Stimulated activated CD8-positive, alpha-beta memory T cell treated with anti-CD3 and anti-CD28 coated beads, Interleukin-12 subunit alpha, Interleukin-12 subunit beta, amount 100 ng/mL, for 24 hours (primary cell): ENCODE measurements at regions not wholly inside any gene's neighbourhood (a gene's known extent, or its start where the extent isn't known, plus 50 kb on each side); places are given as distances from the start of the nearest gene placed in this dataset.
"Not testable (repeated sequence)": the region's sequence is repeated elsewhere in the genome, so short reads cannot be mapped to it uniquely, and the experiment has no call there.

Experiments used
- DNase-seq: peaks from one replicate; pipeline ENCODE4 v3.0.0-alpha.2; 2020; ENCODE audit errors: extremely low read depth

DNA sequence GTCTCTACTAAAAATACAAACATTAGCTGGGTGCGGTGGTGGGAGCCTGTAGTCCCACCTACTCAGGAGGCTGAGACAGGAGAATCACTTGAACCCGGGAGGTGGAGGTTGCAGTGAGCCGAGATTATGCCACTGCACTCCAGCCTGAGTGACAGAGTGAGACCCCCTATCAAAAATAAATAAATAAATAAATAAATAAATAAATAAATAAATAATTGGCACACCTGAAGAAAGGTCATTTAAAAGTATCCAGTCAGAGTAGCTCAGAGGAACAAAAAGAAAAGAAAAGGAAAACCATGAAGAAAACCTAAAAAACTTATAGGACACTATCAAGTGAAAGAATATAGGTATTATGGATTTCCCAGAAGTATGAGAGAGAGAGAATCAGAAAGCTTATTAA, 330.1 kb upstream of the AR start:
- not testable (repeated sequence) for DNase-seq

DNA sequence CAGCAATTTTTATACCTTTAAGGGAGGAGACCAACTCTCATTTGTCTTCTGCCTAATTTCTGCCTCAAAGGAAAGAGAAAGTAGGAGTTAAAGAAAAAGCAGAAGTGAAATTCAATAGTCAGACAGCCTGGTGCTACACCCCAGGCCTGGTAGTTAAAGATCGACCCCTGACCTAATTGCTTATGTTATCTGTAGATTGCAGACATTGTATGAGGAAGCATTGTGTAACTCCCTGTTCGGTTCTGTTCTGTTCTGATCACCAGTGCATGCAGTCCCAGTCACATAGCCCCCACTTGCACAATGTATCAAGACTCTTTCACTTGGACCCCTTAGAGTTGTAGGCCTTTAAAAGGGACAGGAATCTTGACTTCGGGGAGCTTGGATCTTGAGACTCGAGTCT, 335.9 kb upstream of the AR start:
- no peak for DNase-seq

DNA sequence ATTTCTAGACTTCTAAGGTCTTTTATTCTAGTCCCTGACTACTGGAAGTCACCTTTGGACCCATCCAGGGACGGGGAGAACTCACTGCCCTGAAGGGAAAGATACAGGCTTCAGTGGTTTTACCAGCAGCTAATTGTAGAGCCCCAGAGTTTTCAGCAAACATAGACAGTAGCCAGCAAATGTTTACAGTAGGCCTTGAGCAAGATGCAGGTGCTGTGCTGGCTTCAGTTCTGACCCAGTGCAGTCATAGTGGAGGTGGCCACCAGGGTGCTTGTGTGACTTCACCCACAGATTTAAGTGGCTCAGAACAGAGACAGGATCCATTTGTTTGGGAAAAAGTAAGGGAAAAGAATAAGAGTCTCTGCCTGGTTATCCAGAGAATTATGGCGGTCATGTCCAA, 384.4 kb upstream of the AR start:
- DNase-seq = no peak

DNA sequence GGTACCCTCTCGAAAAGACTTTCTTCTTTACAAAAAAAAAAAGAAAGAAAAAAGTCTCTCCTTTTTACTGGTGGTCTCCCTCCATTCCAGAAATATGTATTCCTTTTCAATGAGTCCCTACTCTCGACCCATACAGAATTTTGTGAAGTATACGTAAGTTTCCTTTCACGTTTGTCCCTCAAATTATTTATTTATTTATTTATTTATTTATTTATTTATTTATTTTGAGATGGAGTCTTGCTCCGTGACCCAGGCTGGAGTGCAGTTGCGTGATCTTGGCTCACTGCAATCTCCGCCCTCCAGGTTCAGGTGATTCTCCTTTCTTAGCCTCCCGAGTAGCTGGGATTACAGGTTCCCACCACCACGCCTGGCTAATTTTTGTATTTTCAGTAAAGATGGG, 429.2 kb upstream of the AR start:
- no peak for DNase-seq

DNA sequence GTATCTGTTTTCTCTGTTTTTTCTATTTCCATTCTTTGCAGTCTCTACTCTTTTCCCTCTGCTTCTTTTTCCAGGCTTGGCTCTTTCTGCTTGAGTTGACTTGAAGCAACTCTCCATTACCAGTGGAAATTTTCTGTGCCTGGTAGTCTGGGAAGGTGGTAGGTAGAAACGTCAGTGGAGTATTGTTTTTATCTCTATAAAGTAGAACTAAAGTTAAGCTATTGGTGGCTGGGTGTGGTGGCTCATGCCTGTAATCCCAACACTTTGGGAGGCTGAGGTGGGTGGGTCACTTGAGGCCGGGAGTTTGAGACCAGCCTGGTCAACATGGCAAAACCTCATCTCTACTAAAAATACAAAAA, 438.1 kb upstream of the AR start:
- no peak for DNase-seq

DNA sequence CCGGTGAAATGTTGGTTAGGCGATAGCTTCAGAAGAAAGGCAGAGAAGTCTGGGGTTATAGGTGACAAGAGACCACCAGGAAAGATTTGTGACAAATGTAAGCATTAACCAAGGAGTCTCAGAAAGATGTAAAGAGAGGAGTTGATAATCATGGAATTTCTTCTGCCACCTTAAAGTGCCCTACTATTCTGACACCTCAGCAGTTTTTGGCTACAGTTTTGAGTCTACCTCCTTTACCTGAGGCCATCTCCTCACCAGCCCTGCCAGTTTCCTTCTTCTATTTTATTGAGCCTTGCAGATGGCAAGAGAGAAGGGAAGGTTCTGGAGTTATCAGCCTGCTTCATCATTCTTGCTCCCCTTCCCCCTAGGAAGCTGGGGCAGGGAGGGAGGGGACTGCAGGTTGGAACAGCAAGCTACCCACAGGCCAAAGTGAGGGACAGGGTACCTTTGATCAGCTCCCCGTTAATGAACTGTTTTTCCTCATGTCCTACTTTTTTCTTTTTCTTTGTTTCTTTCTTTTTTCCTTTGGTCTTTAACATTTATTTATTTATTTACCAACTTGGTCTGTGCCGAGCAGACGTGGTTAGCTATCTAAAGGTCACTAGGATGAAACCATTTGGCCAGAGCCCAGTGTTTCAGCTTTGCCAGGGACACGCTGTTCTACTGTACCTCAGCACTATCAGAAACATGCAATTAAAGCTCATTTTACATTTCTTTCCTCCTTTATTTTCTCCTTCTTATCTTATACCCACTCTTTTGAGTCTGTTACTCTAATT, 438.7 kb upstream of the AR start:
- no peak for DNase-seq

DNA sequence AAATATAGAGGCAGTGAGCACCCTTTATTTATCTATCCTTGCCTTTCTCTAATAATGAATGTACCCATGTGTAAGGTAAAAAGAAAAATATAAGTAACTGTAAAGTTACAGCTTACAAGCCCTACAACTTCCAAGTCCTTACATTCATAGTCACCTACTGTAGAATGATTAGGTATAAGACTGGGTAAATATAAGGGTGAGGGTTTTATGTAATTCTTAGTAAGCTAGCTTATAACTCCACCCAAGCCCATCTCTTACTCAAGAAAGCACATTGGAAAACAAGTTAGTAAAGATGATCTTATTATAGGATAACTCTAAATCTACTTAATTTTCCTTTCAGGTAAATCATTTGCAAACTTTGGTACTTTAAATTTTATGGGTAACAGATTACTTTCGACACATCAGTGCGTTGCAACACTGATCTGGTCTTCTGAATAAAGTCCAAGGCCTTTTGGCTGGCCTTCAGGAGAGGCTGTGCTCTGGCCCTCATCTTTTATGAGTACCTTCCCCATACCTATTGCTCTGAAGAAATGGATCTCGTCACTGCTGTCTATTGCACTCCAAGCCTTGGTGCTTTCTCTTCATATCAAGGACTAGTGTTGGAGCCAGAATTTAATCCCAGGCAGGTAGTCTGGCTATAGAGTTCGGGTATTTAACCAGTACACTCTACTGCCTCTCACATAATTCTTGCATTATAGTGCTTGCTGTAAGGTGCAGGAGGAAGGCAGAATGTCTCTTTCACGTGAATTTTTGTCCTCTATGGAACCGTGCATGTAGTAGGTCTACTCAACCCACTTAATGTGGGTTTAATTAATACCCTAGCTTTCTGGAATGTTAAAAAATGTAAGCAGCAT, 443.6 kb upstream of the AR start:
- DNase-seq = no peak

DNA sequence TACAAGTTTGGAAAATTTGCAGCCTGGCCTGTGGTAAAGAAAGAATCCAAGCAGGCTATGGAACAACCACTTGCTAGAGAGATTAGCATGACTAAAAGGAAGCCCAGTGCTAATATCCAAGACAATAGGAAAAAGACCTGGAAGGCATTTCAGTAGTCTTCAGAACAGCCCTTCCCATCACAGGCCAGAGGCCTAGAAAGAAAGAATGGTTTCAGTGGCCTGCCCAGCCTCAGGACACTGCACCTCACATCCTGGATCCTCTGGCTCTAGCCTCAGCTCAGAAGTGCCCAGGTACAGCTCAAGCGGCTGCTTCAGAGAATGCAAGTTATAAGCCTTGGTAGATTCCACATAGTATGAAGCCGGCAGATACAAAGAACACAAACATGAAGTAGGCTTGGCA, 449.8 kb upstream of the AR start:
- no peak for DNase-seq

DNA sequence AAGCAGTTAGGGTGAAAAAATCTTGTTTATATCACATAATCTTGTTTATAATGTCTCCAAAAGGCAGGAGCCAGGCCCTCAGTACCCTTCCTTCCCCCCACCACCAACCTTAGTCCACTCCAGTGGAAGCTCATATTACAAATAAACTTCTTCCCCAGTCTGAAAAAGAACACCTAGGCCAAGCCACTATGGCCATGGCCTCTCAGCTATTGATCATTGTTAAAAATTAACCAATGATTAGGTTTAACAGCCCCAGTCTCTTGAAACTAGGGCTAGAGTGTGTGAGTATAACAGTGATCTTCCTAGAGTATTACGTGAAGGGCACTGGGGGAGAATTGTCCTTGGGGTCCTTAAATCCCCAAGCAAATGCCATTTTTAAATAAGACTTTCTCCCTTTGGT, 411.9 kb upstream of the EDA2R start:
- DNase-seq = no peak

DNA sequence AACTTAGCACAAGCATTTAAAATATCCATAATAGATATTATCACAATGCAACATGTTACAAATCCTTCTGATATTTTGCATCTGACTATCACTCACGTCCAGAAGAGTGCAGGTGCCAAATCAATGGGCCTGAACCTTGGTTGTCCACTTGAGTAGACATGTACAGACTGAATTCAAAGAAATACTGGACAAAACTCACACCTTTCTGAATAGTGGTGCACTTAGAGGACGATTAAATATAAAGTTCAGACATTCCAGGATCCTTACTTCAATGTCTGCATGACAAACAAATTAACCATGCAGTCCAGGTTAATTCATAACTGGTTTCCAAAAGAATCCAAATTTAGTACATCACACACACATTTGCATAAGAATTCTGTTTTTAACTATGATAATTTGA, 406.0 kb upstream of the EDA2R start:
- no peak for DNase-seq

DNA sequence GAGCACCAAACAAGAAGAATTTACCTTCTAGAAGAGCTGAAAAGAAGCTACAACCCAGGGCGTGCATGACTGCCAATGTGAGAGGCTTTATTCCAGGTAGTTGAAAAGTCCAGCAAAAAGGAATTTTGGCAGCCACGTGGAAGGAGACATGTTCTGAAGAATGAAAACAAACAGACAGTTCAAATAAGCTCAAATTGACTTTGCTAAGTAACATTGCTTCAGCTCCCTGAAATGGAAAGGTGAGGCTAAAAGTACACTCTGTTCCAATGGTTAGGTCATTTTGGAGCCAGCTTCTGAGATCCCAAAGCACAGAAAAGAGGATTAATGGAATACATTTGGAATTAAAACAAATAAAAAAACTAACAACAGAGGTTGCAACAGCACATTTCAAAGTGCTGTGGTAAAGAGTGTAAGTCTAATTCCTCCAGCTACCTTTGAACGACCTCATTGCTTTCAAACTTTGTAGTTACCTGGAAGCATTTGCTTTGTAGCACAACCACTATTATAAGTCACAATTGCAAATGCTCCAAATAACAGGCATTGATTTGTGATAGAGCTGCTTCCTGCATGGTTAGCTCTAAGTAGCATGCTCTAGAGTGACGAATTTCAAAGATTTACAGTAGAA, 405.3 kb upstream of the EDA2R start:
- no peak for DNase-seq

DNA sequence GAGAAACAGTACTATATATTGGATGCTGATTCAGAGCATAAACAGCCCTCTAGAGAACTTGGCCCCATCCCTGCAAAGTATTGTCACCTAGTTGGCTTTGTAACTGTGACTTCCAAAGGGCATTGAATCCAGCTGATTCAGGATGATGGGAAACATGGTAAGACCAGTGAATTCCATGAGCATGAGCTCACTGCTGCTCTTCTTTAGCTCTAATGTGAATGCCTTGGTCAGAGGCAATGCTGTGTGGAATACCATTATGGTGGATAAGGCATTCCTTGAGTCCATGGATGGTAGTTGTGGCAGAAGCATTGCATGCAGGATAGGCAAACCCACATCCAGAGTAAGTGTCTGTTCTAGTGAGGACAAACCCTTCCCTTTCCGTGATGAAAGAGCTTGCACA, 365.6 kb upstream of the EDA2R start:
- no peak for DNase-seq

DNA sequence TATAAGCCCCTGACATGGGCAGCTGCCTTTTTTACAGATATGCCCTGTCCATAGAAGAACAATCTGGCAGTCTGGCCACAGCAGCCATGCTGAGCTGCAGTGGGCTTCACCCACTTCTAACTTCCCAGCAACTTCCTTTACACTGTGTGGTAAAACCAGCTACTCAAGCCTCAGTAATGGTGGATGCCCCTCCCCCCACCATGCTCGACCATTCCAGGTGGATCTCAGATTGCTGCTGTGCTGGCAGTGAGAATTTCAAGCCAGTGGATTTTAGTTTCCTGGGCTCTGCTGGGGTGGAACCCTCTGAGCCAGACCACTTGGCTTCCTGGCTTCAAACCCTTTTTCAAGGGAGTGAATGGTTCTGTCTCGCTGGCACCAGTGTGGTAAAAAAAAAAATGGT, 355.9 kb upstream of the EDA2R start:
- DNase-seq = no peak

DNA sequence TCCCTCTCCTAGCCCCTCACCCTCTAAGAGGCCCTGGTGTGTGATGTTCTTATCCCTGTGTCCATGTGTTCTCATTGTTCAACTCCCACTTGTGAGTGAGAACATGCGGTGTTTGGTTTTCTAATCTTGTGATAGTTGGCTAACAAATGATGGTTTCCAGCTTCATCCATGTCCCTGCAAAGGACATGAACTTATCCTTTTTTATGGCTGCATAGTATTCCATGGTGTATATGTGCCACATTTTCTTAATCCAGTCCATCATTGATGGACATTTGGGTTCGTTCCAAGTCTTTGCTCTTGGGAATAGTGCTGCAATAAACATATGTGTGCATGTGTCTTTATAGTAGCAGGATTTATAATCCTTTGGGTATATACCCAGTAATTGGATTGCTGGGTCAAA, 353.2 kb upstream of the EDA2R start:
- not testable (repeated sequence) for DNase-seq

DNA sequence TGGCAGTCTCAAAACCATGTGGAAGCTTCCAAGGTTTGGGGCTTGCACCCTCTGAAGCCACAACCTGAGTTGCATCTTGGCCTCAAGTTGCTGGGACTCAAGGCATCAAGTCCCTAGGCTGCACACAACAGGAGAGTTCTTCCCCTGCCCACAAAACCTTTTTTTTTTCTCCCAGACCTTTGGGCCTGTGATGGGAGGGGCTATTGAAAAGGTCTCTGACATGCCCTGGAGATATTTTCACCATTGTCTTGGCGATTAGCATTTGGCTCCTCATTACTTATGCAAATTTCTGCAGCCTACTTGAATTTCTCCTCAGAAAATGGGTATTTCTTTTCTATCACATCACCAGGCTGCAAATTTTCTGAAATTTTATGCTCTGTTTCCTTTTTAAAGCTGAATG, 349.5 kb upstream of the EDA2R start:
- no peak for DNase-seq

DNA sequence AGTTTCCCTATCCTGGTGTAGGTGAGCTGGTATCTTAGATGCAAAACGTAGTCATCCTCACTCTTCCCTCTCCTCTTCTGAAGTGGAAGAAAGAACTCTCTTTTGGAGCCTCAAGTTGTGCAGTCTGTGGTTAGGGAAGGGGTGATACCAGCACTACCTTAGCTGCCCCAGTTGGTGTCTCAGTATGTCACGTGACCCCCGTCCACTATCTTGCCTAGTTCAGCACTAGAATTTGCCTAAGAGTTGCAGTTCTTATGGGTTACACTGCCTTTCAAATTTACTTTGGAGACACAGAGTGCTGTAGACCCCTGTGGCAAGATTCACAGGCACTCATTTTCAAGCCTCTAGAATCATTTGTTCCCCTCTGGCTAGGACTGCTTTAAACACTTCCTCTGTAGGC, 322.8 kb upstream of the EDA2R start:
- DNase-seq = no peak

DNA sequence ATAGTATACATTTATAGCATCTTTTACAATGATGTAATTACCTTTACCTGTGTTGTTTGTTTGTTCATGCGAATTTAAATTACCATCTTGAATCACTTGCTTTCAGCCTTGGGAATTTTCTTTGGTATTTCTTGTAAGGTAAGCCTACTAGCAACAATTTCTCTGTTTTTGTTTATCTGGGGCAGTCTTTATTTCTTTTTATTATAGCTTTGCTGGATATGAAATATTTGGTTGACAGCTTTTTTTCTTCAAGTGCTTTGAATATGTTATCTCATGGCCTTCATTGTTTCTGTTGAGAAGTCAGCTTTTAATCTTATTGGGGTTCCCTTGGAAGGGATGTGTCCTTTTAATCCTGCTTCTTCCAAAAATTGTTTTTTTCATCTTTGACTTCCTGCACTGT, 292.8 kb upstream of the EDA2R start:
- DNase-seq = no peak

DNA sequence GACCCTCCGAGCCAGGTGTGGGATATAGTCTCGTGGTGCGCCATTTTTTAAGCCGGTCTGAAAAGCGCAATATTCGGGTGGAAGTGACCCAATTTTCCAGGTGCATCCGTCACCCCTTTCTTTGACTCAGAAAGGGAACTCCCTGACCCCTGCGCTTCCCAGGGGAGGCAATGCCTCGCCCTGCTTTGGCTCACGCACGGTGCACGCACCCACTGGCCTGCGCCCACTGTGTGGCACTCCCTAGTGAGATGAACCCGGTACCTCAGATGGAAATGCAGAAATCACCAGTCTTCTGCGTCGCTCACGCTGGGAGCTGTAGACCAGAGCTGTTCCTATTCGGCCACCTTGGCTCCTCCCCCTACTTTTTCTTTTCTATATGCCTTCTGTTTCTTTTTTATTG, 291.6 kb upstream of the EDA2R start:
- not testable (repeated sequence) for DNase-seq

DNA sequence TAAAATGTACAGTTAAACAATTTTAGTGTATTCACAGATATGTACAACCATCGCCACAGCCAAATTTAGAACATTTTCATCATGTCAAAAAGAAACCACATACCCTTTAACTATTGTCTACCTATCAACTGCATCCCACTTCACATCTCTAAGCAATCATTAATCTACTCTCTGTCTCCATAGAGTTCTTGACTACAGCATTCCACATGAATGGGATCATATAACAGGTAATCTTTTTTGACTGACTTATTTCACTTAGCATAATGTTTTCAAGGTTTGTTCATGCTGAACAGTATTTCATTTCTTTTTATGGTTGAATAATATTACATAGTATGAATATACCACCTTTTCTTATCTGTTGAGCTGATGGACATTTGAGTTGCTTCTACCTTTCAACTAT, 281.4 kb upstream of the EDA2R start:
- DNase-seq = no peak

DNA sequence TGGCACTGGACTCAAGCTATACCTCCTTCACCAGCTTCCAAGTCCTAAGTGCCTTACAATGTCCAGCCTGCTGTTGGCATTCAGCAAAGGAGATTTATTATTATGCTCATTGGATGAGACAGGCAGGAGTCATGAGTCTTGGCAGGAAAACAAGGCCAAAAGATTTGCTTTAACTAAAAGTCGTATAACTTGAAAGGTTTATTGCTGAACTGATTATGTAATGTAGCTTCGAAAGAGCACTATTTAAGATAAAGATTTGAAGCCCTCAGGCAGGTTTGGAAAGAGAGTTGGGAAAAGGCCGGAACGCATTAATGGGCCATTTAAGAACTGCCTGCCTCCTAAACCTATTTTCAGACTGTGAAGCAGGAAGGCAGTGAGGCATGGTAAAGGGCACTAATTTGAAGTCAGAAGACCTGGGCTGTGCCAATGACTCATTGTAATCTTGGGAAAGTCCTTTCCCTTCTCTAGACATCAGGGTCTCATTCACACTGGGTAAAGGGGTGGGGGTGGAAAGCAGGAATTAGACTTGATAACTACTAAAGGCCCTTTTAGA, 280.5 kb upstream of the EDA2R start:
- DNase-seq = no peak

DNA sequence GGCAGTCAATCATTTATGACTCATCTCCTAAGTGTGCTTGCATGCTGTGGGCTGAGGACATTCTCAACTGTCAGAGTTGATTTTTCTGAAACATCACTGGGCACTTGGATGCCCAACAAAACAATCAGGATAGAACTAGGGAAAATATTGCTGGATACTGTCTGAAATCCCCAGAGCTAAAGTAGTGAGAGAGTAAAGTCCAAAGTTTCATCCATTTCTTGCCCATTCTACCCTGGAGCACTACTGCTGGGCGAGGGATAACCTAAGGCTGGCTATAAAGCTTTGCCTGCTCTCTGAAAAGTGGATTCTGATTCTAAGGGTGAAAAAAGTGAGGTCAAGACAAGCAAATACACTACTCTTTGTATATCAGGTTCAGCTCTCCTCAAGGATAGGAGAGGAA, 279.6 kb upstream of the EDA2R start:
- no peak for DNase-seq

DNA sequence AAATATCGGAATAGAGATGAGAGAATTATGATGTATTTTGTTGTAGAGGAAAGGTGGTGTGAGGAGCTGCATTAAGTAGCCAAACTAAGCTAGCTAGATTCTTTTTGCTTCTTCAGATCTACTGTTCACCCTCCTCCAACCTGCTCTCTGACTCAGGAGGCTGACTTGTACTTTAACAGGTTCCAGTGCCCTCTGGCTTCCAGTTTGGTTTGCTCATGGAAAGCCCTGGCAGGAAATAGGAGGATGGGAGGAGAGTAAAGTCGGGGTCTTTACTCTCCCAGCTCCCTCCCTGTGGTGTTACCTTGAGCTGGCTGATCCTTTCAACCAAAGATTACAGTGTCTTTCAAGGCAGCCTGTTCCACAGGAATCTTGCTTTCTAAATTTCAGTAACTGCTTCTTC, 277.0 kb upstream of the EDA2R start:
- DNase-seq = no peak

DNA sequence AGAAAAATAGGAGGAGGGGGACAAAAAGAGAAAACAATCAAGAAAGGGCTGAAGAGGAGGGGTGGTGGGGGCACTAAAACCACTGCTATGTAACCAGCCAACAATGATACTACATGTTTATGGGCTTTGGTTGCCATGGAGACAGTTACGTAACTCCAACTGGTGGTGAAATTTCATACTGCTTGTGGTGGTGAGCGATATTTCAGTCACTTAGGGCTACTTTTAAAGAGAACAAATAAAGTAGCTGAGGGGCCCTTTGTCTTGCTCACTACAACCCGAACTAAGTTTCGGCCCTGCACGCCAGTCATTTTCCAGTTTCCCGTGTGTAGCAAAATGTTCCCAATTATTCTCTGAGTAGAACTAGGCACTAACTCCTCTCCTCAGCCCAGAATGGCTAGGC, 275.2 kb upstream of the EDA2R start:
- DNase-seq = no peak
